Heart left ventricle (tissue), 13 donors: ENCODE measurements at regions not wholly inside any gene's neighbourhood (a gene's known extent, or its start where the extent isn't known, plus 50 kb on each side); places are given as distances from the start of the nearest gene placed in this dataset.

ENCODE experiments used
- POLR2A ChIP-seq, 2 donors: fragments of 450-650 bp; IDR thresholded peaks; one replicate each; pipeline ENCODE4 v1.6.1; 2017; ENCODE audit warnings: antibody characterized with exemption in 2 of 2, mild to moderate bottlenecking in 2 of 2, moderate library complexity in 2 of 2
- TF ChIP-seq, protein P1 (sequence below), 12 donors: fragments of 200-600 bp; sonication (generic) in 4 of 12; IDR thresholded peaks; one replicate each; pipeline versions ENCODE4 v1.5.0 to v1.8.0; 2018 to 2022; ENCODE audit warnings: antibody characterized with exemption in 12 of 12, mild to moderate bottlenecking in 5 of 12
- donor health status: ischemic (EF 13 %, LVEDD 7.1; RV severe dilation, severe dysfunction).
- donor health status: DM: no; HTN: yes; CAD: no.
- donor health status: DM: no; HTN: no; CAD: no.
- donor health status: ischemic (EF 25% LVEDD 6.9; RV normal size, moderate dysfunction).
- donor health status: ischemic (EF 25% LVEDD 5.7; RV mildly dilated, moderate dysfunction).
- donor health status: ischemic (EF 35%, LVEDD 5.7; RV mildly dilated, moderate dysfunction).
- donor health status: nonischemic (EF 11% LVEDD 7.7; RV severe dilation, severe dysfunction).
- donor health status: DM: yes; HTN: yes; CAD: no.
- donor health status: PGD.
- donor health status: ischemic (EF 29% LVEDD 5.4; RV normal size, mild dysfunction).
- donor health status: nonischemic (EF 23%, LVEDD 6.1; RV moderate dilation, normal function).

DNA sequence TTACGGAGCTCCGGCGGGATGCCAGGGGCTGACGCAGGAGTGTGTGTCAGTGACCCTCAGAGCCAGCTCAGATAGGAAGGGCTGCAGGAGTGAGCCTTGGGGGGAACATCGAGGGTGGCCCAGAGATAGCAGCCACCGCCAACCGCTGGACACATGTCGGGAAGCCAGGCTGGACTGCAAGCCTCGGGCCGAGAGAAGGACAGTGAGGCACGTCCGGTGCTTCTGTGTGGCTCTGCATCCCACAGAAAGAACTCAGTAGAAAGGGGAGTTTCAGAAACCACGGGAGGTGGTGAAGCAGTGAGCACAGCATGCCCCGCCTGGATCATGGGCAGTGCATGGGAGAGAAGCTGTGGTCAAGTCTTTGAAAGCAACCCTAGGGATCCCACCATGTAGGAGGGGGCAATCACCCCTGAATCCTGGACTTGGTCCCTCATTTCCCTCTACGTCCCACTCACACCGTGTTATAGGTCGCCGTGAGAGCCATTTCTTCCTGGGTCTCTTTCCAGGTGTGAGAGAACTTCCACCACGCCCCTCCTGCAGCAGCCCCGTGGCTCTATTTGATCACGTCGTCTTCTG is 383.7 kb upstream of the CDH4 start:
- TF ChIP-seq, protein P1, sequence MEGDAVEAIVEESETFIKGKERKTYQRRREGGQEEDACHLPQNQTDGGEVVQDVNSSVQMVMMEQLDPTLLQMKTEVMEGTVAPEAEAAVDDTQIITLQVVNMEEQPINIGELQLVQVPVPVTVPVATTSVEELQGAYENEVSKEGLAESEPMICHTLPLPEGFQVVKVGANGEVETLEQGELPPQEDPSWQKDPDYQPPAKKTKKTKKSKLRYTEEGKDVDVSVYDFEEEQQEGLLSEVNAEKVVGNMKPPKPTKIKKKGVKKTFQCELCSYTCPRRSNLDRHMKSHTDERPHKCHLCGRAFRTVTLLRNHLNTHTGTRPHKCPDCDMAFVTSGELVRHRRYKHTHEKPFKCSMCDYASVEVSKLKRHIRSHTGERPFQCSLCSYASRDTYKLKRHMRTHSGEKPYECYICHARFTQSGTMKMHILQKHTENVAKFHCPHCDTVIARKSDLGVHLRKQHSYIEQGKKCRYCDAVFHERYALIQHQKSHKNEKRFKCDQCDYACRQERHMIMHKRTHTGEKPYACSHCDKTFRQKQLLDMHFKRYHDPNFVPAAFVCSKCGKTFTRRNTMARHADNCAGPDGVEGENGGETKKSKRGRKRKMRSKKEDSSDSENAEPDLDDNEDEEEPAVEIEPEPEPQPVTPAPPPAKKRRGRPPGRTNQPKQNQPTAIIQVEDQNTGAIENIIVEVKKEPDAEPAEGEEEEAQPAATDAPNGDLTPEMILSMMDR (IDR thresholded peaks at IDR 0.05) = no peak
- no peak for TF ChIP-seq POLR2A (IDR thresholded peaks at IDR 0.05)
